Esophagus (tissue), 2 donors: ENCODE measurements at regions not wholly inside any gene's neighbourhood (a gene's known extent, or its start where the extent isn't known, plus 50 kb on each side); places are given as distances from the start of the nearest gene placed in this dataset.
"Not testable (repeated sequence)": the region's sequence is repeated elsewhere in the genome, so short reads cannot be mapped to it uniquely, and the experiment has no call there.

ENCODE experiments used
- H3K27ac ChIP-seq, 2 donors: one replicate each; pipeline ENCODE4 v1.5.1; 2013; ENCODE audit warnings: low read depth in 2 of 2, mild to moderate bottlenecking in 2 of 2, inconsistent platforms in 1 of 2, low read length in 1 of 2, moderate library complexity in 1 of 2
- H3K27me3 ChIP-seq, 2 donors: one replicate each; pipeline ENCODE4 v1.6.1; 2013; ENCODE audit warnings: low read length in 2 of 2, control low read depth in 1 of 2, mild to moderate bottlenecking in 1 of 2; ENCODE audit not compliant: insufficient read depth in 2 of 2, control insufficient read depth in 1 of 2
- H3K36me3 ChIP-seq, 2 donors: one replicate each; pipeline ENCODE4 v1.6.1; 2013; ENCODE audit warnings: low read length in 1 of 2; ENCODE audit not compliant: control insufficient read depth in 2 of 2, insufficient read depth in 2 of 2
- H3K4me1 ChIP-seq, 2 donors: one replicate each; pipeline ENCODE4 v1.6.1; 2013; ENCODE audit warnings: low read length in 1 of 2; ENCODE audit not compliant: control insufficient read depth in 2 of 2, insufficient read depth in 2 of 2
- H3K4me3 ChIP-seq, 2 donors: one replicate each; pipeline ENCODE4 v1.5.1; 2013; ENCODE audit warnings: low read length in 2 of 2, mild to moderate bottlenecking in 2 of 2, low read depth in 1 of 2, moderate library complexity in 1 of 2
- H3K9me3 ChIP-seq, 2 donors: one replicate each; pipeline ENCODE4 v1.6.1; 2013; ENCODE audit warnings: mild to moderate bottlenecking in 2 of 2, low read depth in 1 of 2, low read length in 1 of 2, moderate library complexity in 1 of 2; ENCODE audit not compliant: control insufficient read depth in 2 of 2, insufficient read depth in 1 of 2
- WGBS, 2 donors: extraction: QIAGEN DNeasy Blood & Tissue Kit; methylation state at CpG; one replicate each; pipeline ENCODE4 v1.1.7; 2013; 5-methylcytosine and 5-hydroxymethylcytosine counted together
- donor health status: healthy with polysubstance abuse.
- donor health status: Bipolar disorder and iron deficiency.

DNA sequence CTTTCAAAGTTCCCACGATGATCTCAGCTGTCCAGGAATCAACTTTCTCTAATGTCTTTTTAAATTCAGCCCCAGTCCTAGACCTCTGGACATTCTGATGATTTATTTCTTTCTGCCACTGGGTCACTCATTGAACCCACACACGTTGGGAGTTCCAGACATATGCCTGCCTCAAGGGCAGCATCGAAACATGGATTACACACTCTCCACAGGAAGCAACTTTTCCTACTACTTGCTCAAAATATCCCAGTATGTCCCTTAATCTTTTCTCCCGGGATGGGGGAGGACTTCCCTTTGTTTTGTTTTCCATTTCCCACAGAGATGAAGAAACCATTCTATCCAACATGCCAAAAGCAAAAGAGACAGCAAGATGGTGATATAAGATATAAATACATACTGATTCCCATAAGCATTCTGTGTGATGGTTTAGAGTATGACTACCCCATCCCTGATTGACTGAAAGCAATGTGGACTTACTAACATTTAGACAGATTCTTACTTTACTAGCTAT lies 79.8 kb upstream of the PPARGC1A start:
- Histone ChIP-seq H3K27me3 (no peaks in the 10 kb centered on the region), H3K9me3 (no peaks in the 10 kb centered on the region), H3K4me3 (no peak overlapping the region), H3K4me1 (peaks cover 0 to 2% of the 10 kb centered on the region in 2 donors), H3K36me3 (no peaks in the 10 kb centered on the region), H3K27ac (no peak overlapping the region)
- WGBS, 2 donors: 50 to 53% methylated on average over 4 of the region's 4 CpGs

DNA sequence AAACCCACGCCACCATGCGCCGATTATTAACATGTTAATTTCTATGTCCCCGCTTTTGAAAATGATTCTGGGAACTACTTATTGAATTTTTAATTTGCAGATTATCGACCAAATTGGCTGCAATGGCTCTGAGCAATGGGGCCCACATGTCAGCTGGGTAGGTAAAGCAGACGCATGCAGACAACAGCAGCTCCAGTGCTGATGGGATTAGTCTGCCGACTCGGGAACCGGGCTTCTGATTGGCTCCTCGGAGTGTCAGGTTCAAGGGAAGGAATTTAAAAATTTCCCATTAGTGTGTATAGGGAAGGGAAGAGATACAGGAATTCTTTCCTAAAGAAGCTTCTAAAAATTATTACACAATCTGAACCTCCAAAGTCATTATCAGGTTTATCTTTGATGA lies 77.4 kb upstream of the PPARGC1A start:
- no peak overlapping the region for H3K27ac ChIP-seq
- WGBS, 2 donors: 91 to 94% methylated on average over 10 of the region's 10 CpGs
- no peaks in the 10 kb centered on the region for H3K36me3 ChIP-seq
- H3K4me3 ChIP-seq: no peak overlapping the region
- H3K9me3 ChIP-seq: no peaks in the 10 kb centered on the region
- no peaks in the 10 kb centered on the region for H3K27me3 ChIP-seq
- H3K4me1 ChIP-seq: peaks cover 0 to 2% of the 10 kb centered on the region in 2 donors

DNA sequence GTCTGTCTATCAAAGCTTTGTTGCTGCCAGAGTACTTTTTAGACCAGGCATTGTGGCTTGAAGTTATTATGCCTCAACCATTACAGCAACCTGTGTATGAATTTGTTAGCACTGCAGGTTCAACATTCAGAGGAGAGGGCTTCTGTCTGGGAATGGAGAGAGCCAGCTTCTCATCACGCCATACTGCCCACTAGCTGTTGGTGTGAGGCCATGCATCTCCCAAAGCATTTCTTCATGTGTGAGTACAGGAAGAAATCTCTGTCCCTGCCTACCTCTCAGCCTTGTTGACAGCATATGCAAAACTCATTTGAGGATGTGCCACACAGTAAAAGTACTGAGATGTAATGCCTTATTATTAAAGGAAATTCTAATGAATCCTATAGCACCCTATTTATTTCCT lies 76.9 kb upstream of the PPARGC1A start:
- peaks cover 0 to 2% of the 10 kb centered on the region in 2 donors for H3K4me1 ChIP-seq
- no peaks in the 10 kb centered on the region for H3K9me3 ChIP-seq
- no peak overlapping the region for H3K4me3 ChIP-seq
- H3K27me3 ChIP-seq: no peaks in the 10 kb centered on the region
- no peak overlapping the region for H3K27ac ChIP-seq
- 81 to 86% methylated on average over 1 of the region's 1 CpG for WGBS, 2 donors
- H3K36me3 ChIP-seq: no peaks in the 10 kb centered on the region

DNA sequence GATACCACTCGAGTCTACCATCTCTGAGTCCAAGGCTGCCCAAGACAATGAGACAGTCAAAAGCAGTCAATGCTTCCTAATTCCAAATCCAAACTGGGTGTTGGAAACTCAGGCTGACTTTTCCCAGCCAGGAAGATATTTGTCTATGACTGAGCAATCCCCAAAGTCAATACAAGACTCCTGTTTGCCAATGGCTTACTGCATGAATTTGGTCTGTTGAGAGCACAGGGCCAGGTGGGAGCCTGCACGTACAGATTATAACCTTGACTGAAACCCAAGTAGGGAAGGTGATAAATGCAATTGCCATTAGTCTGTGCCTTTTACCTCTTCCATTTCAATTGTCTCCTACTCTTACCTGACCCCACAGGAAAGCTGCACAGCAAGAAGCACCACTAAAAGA lies 72.6 kb upstream of the PPARGC1A start:
- Histone ChIP-seq H3K36me3 (no peaks in the 10 kb centered on the region), H3K9me3 (no peaks in the 10 kb centered on the region), H3K4me1 (no peaks in the 10 kb centered on the region), H3K4me3 (no peak overlapping the region), H3K27ac (no peak overlapping the region), H3K27me3 (no peaks in the 10 kb centered on the region)
- WGBS, 2 donors: 58 to 73% methylated on average over 2 of the region's 2 CpGs

DNA sequence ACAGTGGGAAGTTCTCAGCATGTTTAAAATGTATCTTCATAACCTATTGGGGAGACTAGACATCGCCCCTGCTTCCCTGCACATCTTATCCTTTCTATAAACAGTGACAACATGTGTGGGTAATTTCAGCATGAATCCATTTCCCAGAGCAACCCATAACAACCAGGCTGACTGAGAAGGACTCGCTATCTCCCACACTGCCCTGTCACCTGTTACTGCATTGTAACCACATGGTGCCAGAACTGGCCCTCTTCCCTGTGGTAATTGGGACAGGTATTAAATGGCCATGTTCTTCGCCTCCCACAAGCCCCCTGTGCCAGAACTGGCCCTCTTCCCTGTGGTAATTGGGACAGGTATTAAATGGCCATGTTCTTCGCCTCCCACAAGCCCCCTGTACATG lies 71.5 kb upstream of the PPARGC1A start:
- not testable (repeated sequence) for H3K27ac ChIP-seq, H3K36me3 ChIP-seq, H3K27me3 ChIP-seq, H3K4me3 ChIP-seq, H3K9me3 ChIP-seq, H3K4me1 ChIP-seq
- 89 to 90% methylated on average over 4 of the region's 4 CpGs for WGBS, 2 donors

DNA sequence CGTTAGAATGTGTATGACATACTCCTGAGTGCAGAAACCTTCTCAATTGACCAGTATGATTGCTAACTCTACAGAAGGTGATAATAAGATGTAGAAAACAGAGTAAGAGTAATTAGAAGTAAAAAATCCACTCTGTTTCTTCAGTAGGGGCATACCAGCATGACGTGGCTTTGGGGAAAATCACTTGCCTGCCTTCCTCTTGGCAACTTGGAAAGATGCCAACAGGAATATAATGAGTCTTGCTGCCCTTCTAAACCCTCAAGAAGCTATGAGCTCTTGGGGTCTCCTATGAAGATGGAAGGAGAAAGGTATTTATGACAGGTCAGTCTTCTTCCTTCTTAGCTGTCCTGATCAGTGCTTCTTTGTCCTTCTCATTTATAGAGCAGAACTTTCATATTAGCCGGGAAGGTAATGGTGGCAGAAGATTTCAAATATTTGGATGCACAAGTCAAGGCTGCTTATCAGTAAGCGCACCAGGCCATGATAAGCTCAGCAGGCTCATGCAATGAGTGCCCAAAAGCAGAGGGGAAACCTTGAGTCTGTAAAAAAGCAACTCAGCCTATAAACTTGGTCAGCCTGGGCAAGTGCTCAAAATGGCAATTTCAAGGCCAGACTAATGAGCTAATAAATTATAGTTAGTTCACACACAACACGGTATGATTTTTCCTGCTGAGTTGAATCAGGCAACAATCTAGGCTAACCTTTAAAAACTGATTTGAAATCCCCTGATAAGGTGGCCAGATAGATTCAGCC lies 69.7 kb upstream of the PPARGC1A start:
- Histone ChIP-seq H3K27ac (no peak overlapping the region), H3K9me3 (peaks cover 0 to 2% of the 10 kb centered on the region in 2 donors), H3K27me3 (no peaks in the 10 kb centered on the region), H3K4me1 (no peaks in the 10 kb centered on the region), H3K4me3 (no peak overlapping the region), H3K36me3 (no peaks in the 10 kb centered on the region)
- WGBS, 2 donors: 67 to 78% methylated on average over 5 of the region's 5 CpGs

DNA sequence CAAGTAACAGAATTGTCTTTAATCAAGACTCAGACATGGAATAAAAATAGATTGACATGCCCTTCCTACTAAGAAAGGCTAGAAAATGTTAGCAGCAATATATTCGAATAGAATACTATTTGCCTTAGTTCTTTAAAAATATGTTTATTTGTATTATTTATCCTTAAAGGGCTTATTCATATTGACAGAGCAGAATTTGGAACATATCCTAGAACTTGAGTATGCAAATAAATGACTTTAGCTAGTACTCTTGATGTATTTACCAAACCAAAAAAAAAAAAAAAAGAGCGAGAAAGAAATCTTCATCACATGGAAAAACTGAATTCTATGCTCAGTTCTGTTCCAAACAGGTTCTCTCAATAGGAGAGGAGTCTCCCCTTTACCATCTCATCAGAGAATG lies 68.9 kb upstream of the PPARGC1A start:
- no peak overlapping the region for H3K27ac ChIP-seq
- no peaks in the 10 kb centered on the region for H3K4me1 ChIP-seq
- H3K27me3 ChIP-seq: no peaks in the 10 kb centered on the region
- WGBS, 2 donors: 75 to 79% methylated on average over 2 of the region's 2 CpGs
- peaks cover 0 to 2% of the 10 kb centered on the region in 2 donors for H3K9me3 ChIP-seq
- H3K4me3 ChIP-seq: no peak overlapping the region
- H3K36me3 ChIP-seq: no peaks in the 10 kb centered on the region

DNA sequence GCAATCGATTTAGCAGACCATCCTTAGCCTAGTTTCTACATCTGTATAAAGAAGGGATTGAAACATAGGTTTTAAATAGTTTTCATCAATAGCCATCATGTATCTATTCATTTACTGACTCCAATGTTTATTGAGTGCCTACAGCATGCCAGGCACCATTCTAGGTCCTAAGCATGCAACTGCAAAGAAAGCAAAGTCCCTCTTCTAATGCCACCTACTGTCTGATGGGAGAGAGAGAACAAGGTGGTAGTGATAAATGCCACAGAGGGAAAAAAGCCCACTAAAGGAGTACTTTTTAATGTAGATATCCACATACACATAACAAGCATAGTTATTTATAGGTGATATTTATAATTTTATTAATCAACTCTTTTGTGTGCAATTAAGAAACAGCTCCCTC lies 67.6 kb upstream of the PPARGC1A start:
- Histone ChIP-seq H3K27me3 (no peaks in the 10 kb centered on the region), H3K36me3 (no peaks in the 10 kb centered on the region), H3K27ac (no peak overlapping the region), H3K9me3 (peaks cover 0 to 2% of the 10 kb centered on the region in 2 donors), H3K4me3 (no peak overlapping the region), H3K4me1 (no peaks in the 10 kb centered on the region)
- 83 to 87% methylated on average over 1 of the region's 1 CpG for WGBS, 2 donors

DNA sequence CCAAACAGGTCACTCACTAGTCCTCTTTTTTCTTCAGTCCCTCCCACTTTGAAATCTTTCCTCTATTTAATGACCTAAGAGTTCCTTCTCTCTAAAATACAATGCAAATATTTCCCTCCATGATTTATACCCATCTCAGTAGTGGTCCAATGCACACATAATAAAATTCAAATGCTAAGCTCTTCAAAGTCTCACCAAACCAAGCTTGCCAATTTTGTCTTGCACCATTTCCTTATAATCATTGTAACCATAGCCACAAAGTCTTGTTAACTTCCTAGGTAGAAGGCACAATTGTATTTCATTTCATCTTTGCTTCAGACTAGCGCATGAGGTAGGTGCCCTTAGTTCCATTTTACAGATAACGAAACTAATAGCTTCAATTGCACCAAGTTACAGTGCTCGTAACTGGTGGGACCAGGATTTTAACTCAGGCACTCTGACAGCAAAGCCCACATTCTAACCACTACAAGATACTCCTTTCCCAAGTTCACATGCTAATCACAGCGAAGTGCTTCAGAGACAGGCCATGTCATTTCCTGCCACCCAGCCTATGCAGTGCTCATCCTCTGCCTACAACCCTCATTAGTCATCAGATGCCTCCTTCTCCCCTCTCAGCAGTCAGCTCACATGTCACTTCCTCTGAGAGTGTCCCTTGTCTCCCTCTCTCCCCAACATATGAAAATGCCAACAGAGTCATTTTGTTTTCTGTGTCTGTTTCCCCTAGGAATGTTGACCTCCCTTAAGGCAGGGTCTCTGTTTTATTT lies 66.9 kb upstream of the PPARGC1A start:
- WGBS, 2 donors: 90% methylated on average over 4 of the region's 4 CpGs
- no peaks in the 10 kb centered on the region for H3K27me3 ChIP-seq
- H3K36me3 ChIP-seq: no peaks in the 10 kb centered on the region
- H3K4me1 ChIP-seq: peaks cover 0 to 2% of the 10 kb centered on the region in 2 donors
- peaks cover 0 to 2% of the 10 kb centered on the region in 2 donors for H3K9me3 ChIP-seq
- no peak overlapping the region for H3K27ac ChIP-seq
- no peak overlapping the region for H3K4me3 ChIP-seq
